WTC11 (cell line): ENCODE measurements at regions not wholly inside any gene's neighbourhood (a gene's known extent, or its start where the extent isn't known, plus 50 kb on each side); places are given as distances from the start of the nearest gene placed in this dataset.
"Not testable (repeated sequence)": the region's sequence is repeated elsewhere in the genome, so short reads cannot be mapped to it uniquely, and the experiment has no call there.

Experiments used
- ARID4B ChIP-seq: sonication (generic); formaldehyde crosslinking; IDR thresholded peaks from 2 replicates; pipeline ENCODE4 v1.8.0; 2023; ENCODE audit warnings: missing genetic modification reagents, mild to moderate bottlenecking, borderline replicate concordance
- ATF2 ChIP-seq: sonication (generic); formaldehyde crosslinking; IDR thresholded peaks from 2 replicates; pipeline ENCODE4 v1.8.1; 2022; ENCODE audit warnings: low read depth, missing genetic modification reagents, borderline replicate concordance
- CTCF ChIP-seq: fragments of 200-600 bp; IDR thresholded peaks from 2 replicates; pipeline ENCODE4 v1.8.0; 2022; ENCODE audit warnings: antibody characterized with exemption

GRCh38 chr2:90287751-90288150 lies 1596.3 kb downstream of the RPIA start:
- TF ChIP-seq CTCF; ATF2 (CRISPR knock-in tag); ARID4B: not testable (repeated sequence)
